Upper lobe of left lung (tissue), 6 donors: ENCODE measurements at regions not wholly inside any gene's neighbourhood (a gene's known extent, or its start where the extent isn't known, plus 50 kb on each side); places are given as distances from the start of the nearest gene placed in this dataset.
"Not testable (repeated sequence)": the region's sequence is repeated elsewhere in the genome, so short reads cannot be mapped to it uniquely, and the experiment has no call there.

Experiments used
- ATAC-seq, 2 donors: fragments of 200-7000 bp; cut with Tn5 transposase; one replicate each; pipeline ENCODE4 v1.9.1; 2022; ENCODE audit warnings: mild to moderate bottlenecking in 2 of 2, moderate library complexity in 2 of 2; ENCODE audit not compliant: low FRiP score in 2 of 2
- DNase-seq, 2 donors: peaks; one replicate each; pipeline ENCODE4 v3.0.0-alpha.2; 2019 to 2020
- H3K27ac ChIP-seq, 4 donors: fragments of 200-600 bp; sonication (generic); one replicate each; pipeline ENCODE4 v1.5.1; 2016 to 2019
- H3K27me3 ChIP-seq, 4 donors: fragments of 200-600 bp; sonication (generic); one replicate each; pipeline ENCODE4 v1.5.1; 2017 to 2019
- H3K36me3 ChIP-seq, 4 donors: fragments of 200-600 bp; sonication (generic); one replicate each; pipeline ENCODE4 v1.5.1; 2016 to 2019
- H3K4me1 ChIP-seq, 4 donors: fragments of 200-600 bp; sonication (generic); one replicate each; pipeline ENCODE4 v1.5.1; 2018 to 2019
- H3K4me3 ChIP-seq, 4 donors: fragments of 200-600 bp; sonication (generic); one replicate each; pipeline ENCODE4 v1.5.1; 2017 to 2019; ENCODE audit warnings: mild to moderate bottlenecking in 2 of 4, moderate library complexity in 1 of 4
- H3K9me3 ChIP-seq, 4 donors: fragments of 200-600 bp; sonication (generic); one replicate each; pipeline ENCODE4 v1.5.1; 2018 to 2019
- CTCF ChIP-seq, 6 experiments: fragments of 450-650 bp in 4 of 6; fragments of 200-600 bp in 2 of 6; sonication (generic) in 2 of 6; IDR thresholded peaks; one replicate each; pipeline ENCODE4 v1.5.1; 2016 to 2019; ENCODE audit warnings: antibody characterized with exemption in 6 of 6
- EP300 ChIP-seq, 4 donors: sonication (generic); formaldehyde crosslinking; IDR thresholded peaks; one replicate each; pipeline ENCODE4 v1.5.1; 2017; ENCODE audit warnings: antibody characterized with exemption in 4 of 4, control low read depth in 2 of 4
- POLR2A ChIP-seq, 4 donors: fragments of 450-650 bp; IDR thresholded peaks; one replicate each; pipeline ENCODE4 v1.5.1; 2016 to 2017; ENCODE audit warnings: antibody characterized with exemption in 4 of 4, mild to moderate bottlenecking in 2 of 4
- POLR2AphosphoS5 ChIP-seq, 2 donors: sonication (generic); formaldehyde crosslinking; IDR thresholded peaks; one replicate each; pipeline ENCODE4 v1.5.1; 2017; ENCODE audit warnings: antibody characterized with exemption in 2 of 2
- WGBS, 2 donors: methylation state at CpG; one replicate each; pipeline ENCODE4 v1.1.5; 2017 to 2018; 5-methylcytosine and 5-hydroxymethylcytosine counted together
- donor health status: DM: no; HTN: no; CAD: no; lungs with moderate emphysema.
- donor health status: DM: no; HTN: yes; CAD: no; lungs with severe emphysema.

- no peak for DNase-seq
- Histone ChIP-seq H3K27ac (no peak overlapping the region), H3K4me3 (no peak overlapping the region), H3K9me3 (no peaks in the 10 kb centered on the region), H3K27me3 (no peaks in the 10 kb centered on the region), H3K4me1 (no peaks in the 10 kb centered on the region), H3K36me3 (no peaks in the 10 kb centered on the region)
- TF ChIP-seq CTCF (IDR thresholded peaks at IDR 0.05) (no peak), POLR2AphosphoS5 (IDR thresholded peaks at IDR 0.05) (no peak), EP300 (IDR thresholded peaks at IDR 0.05) (no peak), POLR2A (IDR thresholded peaks at IDR 0.05) (no peak)
- no peak for ATAC-seq
- WGBS, 2 donors = 87 to 88% methylated on average over 2 of the region's 2 CpGs
Observed at GRCh38 chr12:102643879-102644575, 163.7 kb upstream of the IGF1 start.

- DNase-seq (no peak), ATAC-seq (no peak)
- no peaks in the 10 kb centered on the region for H3K4me1 ChIP-seq
- no peak overlapping the region for H3K27ac ChIP-seq
- no peaks in the 10 kb centered on the region for H3K27me3 ChIP-seq
- H3K36me3 ChIP-seq = no peaks in the 10 kb centered on the region
- H3K4me3 ChIP-seq = no peak overlapping the region
- no peak for TF ChIP-seq POLR2A (IDR thresholded peaks at IDR 0.05)
- TF ChIP-seq EP300 (IDR thresholded peaks at IDR 0.05) = no peak
- no peak for TF ChIP-seq CTCF (IDR thresholded peaks at IDR 0.05)
- no peak for TF ChIP-seq POLR2AphosphoS5 (IDR thresholded peaks at IDR 0.05)
- 50 to 66% methylated on average over 2 of the region's 2 CpGs for WGBS, 2 donors
- H3K9me3 ChIP-seq = no peaks in the 10 kb centered on the region
Observed at GRCh38 chr12:102642199-102642598, 161.8 kb upstream of the IGF1 start.

GRCh38 chr12:102640658-102641057 is 160.3 kb upstream of the IGF1 start:
- H3K4me3 ChIP-seq = not testable (repeated sequence)

GRCh38 chr12:102638777-102639176 is 158.4 kb upstream of the IGF1 start:
- Histone ChIP-seq H3K27me3 (no peaks in the 10 kb centered on the region), H3K36me3 (no peaks in the 10 kb centered on the region), H3K4me3 (no peak overlapping the region), H3K4me1 (no peaks in the 10 kb centered on the region), H3K9me3 (no peaks in the 10 kb centered on the region), H3K27ac (no peak overlapping the region)
- no peak for TF ChIP-seq POLR2A (IDR thresholded peaks at IDR 0.05)
- TF ChIP-seq EP300 (IDR thresholded peaks at IDR 0.05) = no peak
- no peak for TF ChIP-seq CTCF (IDR thresholded peaks at IDR 0.05)
- DNase-seq (no peak), ATAC-seq (no peak)
- WGBS, 2 donors = 48 to 55% methylated on average over 1 of the region's 1 CpG

More at GRCh38 chr12:102640658-102641057, 160.3 kb upstream of the IGF1 start:
- not testable (repeated sequence) for H3K36me3 ChIP-seq, H3K27ac ChIP-seq, DNase-seq, H3K27me3 ChIP-seq, H3K9me3 ChIP-seq, ATAC-seq, H3K4me1 ChIP-seq
- WGBS, 2 donors = 68 to 72% methylated on average over 1 of the region's 1 CpG

GRCh38 chr12:102633981-102634605 is 153.7 kb upstream of the IGF1 start:
- ATAC-seq = peak in 1 of 2 donors; percentile 74
- Histone ChIP-seq H3K4me3 (no peak overlapping the region), H3K4me1 (no peaks in the 10 kb centered on the region), H3K36me3 (no peaks in the 10 kb centered on the region), H3K9me3 (no peaks in the 10 kb centered on the region), H3K27me3 (no peaks in the 10 kb centered on the region), H3K27ac (no peak overlapping the region)
- DNase-seq = no peak
- WGBS, 2 donors = 62 to 72% methylated on average over 2 of the region's 2 CpGs
- TF ChIP-seq CTCF (IDR thresholded peaks at IDR 0.05) = no peak
- TF ChIP-seq EP300 (IDR thresholded peaks at IDR 0.05) = no peak
- TF ChIP-seq POLR2A (IDR thresholded peaks at IDR 0.05) = no peak
- TF ChIP-seq POLR2AphosphoS5 (IDR thresholded peaks at IDR 0.05) = no peak
